ENCODE measurements at regions not wholly inside any gene's neighbourhood (a gene's known extent, or its start where the extent isn't known, plus 50 kb on each side); places are given as distances from the start of the nearest gene placed in this dataset.

DNA sequence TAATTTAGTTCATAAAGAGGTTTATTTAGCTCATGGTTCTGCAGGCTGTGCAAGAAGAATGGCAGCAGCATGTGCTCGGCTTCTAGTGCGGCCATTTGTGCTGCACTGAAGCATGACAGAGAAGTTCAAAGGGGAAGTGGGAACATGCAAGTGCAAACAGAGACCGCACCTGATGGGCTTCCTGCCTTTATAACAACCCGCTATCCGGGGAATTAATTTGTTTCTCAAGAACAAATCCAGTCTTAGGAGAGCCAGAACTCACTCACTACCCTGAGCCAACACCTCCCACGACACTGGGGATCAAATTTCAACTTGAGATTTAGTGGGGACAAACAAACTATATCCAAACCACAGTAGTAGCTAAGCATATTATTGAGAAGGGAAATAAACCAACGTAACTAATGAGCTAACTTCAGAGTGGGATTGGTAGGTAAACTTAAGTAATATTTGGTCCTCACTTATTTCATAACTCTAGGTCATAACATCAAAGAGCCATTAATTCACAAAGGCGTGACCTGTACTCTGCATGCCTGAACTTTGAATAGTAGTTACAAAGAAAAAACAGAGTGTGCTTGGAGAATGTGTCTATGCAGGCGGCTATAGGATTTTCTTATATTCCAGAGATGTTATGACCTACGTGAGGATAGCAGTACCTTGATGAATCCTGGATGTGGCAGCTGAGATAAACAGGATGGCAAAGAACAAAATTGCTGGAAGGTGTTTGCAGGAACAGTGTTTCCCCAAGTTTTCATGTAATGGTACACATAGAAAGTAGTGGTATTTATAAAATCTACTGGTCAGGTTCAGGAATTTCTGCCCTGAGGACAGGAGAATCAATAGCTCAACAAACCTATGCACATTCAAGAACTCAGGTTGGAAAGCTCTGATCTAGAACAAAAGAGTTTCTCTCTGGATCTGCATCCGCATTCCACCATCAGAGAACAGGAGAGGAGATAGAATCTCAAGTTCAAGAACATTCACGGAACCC is 845.9 kb upstream of the ID2 start:
- TF ChIP-seq, protein P1, sequence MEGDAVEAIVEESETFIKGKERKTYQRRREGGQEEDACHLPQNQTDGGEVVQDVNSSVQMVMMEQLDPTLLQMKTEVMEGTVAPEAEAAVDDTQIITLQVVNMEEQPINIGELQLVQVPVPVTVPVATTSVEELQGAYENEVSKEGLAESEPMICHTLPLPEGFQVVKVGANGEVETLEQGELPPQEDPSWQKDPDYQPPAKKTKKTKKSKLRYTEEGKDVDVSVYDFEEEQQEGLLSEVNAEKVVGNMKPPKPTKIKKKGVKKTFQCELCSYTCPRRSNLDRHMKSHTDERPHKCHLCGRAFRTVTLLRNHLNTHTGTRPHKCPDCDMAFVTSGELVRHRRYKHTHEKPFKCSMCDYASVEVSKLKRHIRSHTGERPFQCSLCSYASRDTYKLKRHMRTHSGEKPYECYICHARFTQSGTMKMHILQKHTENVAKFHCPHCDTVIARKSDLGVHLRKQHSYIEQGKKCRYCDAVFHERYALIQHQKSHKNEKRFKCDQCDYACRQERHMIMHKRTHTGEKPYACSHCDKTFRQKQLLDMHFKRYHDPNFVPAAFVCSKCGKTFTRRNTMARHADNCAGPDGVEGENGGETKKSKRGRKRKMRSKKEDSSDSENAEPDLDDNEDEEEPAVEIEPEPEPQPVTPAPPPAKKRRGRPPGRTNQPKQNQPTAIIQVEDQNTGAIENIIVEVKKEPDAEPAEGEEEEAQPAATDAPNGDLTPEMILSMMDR (IDR thresholded peaks at IDR 0.05; ENCODE audit: low read depth, low read length, poor library complexity, severe bottlenecking) = no peak
- no peak for TF ChIP-seq EZH2phosphoT487 (IDR thresholded peaks at IDR 0.05; ENCODE audit: borderline replicate concordance, low read length)

Measured in DOHH2 (cell line).